ENCODE measurements at regions not wholly inside any gene's neighbourhood (a gene's known extent, or its start where the extent isn't known, plus 50 kb on each side); places are given as distances from the start of the nearest gene placed in this dataset.

- H3K9me2 ChIP-seq (ENCODE audit: insufficient read depth) = no peaks in the 10 kb centered on the region
- intact Hi-C loops (cut with micrococcal nuclease) = no loop called here
- no peak for TF ChIP-seq YY1 (IDR thresholded peaks at IDR 0.05; ENCODE audit: extremely low read depth, insufficient replicate concordance, low read depth, low read length)
- TF ChIP-seq FOSL1 (IDR thresholded peaks at IDR 0.05; ENCODE audit: low read depth) = no peak
- TF ChIP-seq SP1 (IDR thresholded peaks at IDR 0.05; ENCODE audit: low read depth) = no peak
- TF ChIP-seq, protein P1, sequence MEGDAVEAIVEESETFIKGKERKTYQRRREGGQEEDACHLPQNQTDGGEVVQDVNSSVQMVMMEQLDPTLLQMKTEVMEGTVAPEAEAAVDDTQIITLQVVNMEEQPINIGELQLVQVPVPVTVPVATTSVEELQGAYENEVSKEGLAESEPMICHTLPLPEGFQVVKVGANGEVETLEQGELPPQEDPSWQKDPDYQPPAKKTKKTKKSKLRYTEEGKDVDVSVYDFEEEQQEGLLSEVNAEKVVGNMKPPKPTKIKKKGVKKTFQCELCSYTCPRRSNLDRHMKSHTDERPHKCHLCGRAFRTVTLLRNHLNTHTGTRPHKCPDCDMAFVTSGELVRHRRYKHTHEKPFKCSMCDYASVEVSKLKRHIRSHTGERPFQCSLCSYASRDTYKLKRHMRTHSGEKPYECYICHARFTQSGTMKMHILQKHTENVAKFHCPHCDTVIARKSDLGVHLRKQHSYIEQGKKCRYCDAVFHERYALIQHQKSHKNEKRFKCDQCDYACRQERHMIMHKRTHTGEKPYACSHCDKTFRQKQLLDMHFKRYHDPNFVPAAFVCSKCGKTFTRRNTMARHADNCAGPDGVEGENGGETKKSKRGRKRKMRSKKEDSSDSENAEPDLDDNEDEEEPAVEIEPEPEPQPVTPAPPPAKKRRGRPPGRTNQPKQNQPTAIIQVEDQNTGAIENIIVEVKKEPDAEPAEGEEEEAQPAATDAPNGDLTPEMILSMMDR (IDR thresholded peaks at IDR 0.05 in 2 of 3, conservative IDR thresholded peaks at IDR 0.05 in 1 of 3; ENCODE audit: borderline replicate concordance in 1 of 3, insufficient read depth in 1 of 3, low read depth in 2 of 3, low read length in 2 of 3) = no peak
- TF ChIP-seq CBX3 (IDR thresholded peaks at IDR 0.05; ENCODE audit: low read depth) = no peak
- TF ChIP-seq EZH2phosphoT487 (IDR thresholded peaks at IDR 0.05; ENCODE audit: borderline replicate concordance) = no peak
- no peak for TF ChIP-seq SRF (IDR thresholded peaks at IDR 0.05; ENCODE audit: low read depth)
- TF ChIP-seq ZFX (IDR thresholded peaks at IDR 0.05) = no peak
- TF ChIP-seq POLR2AphosphoS5 (IDR thresholded peaks at IDR 0.05; ENCODE audit: low read depth, low read length) = no peak
- TF ChIP-seq, protein P2, sequence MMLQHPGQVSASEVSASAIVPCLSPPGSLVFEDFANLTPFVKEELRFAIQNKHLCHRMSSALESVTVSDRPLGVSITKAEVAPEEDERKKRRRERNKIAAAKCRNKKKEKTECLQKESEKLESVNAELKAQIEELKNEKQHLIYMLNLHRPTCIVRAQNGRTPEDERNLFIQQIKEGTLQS (IDR thresholded peaks at IDR 0.05) = no peak
- TF ChIP-seq, protein P3, sequence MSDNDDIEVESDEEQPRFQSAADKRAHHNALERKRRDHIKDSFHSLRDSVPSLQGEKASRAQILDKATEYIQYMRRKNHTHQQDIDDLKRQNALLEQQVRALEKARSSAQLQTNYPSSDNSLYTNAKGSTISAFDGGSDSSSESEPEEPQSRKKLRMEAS (IDR thresholded peaks at IDR 0.05) = no peak
- no peak for TF ChIP-seq ZNF274 (IDR thresholded peaks at IDR 0.05; ENCODE audit: low read depth, low read length)
- TF ChIP-seq SIN3A (IDR thresholded peaks at IDR 0.05; ENCODE audit: low read depth) = no peak
- no peak for TF ChIP-seq EZH2 (IDR thresholded peaks at IDR 0.05)
- TF ChIP-seq CEBPB (IDR thresholded peaks at IDR 0.05; ENCODE audit: low read depth) = no peak
- no peak for TF ChIP-seq POLR2A (IDR thresholded peaks at IDR 0.05; ENCODE audit: borderline replicate concordance, extremely low read depth, insufficient read depth, insufficient read length)
- TF ChIP-seq RAD21 (IDR thresholded peaks at IDR 0.05; ENCODE audit: low read depth) = no peak
- no peak for TF ChIP-seq TCF7L2 (IDR thresholded peaks at IDR 0.05; ENCODE audit: borderline replicate concordance, extremely low read depth, insufficient read depth, insufficient read length)
- H3K9ac ChIP-seq (ENCODE audit: low read length) = no peak overlapping the region
- no peaks in the 10 kb centered on the region for H3K36me3 ChIP-seq (ENCODE audit: control insufficient read depth in 1 of 2, insufficient read depth in 2 of 2, low read length in 2 of 2)
- ChIA-PET RAD21 (ENCODE audit: low non-redundant PET in 1 of 2, low total read pairs in 2 of 2, uncharacterized antibody in 2 of 2, unreplicated experiment in 2 of 2) (no interaction called here), CTCF (interaction anchor here (0.9 kb wide), 1 partner anchor 110 kb away, joined by 3 read pairs; no protein-coding TSS in a partner anchor), POLR2A (no interaction called here)
- no peak overlapping the region for H3K4me2 ChIP-seq (ENCODE audit: low read length)
- H4K20me1 ChIP-seq (ENCODE audit: insufficient read depth) = no peaks in the 10 kb centered on the region
- no TSS peak for BruUV-seq (replicated peaks)
- peaks cover 23% of the 10 kb centered on the region; the same call in 1 of the 2 replicates for H3K27me3 ChIP-seq (ENCODE audit: insufficient read depth, low read length)
- DNase-seq (ENCODE audit: low read depth, low spot score) = no peak
- no peak overlapping the region for H3K27ac ChIP-seq (ENCODE audit: low read depth, low read length)
- no peak overlapping the region for H2AFZ ChIP-seq (ENCODE audit: low read depth, low read length, poor library complexity, severe bottlenecking)
- H3K4me3 ChIP-seq (replicated peaks in 1 of 2; ENCODE audit: low read depth in 1 of 2, low read length in 2 of 2) = no peak overlapping the region
- no peak for ATAC-seq
- H3K79me2 ChIP-seq (ENCODE audit: insufficient read depth, low read length) = no peaks in the 10 kb centered on the region
- H3K4me1 ChIP-seq (ENCODE audit: control insufficient read depth in 1 of 2, insufficient read depth in 2 of 2, low read length in 2 of 2) = no peaks in the 10 kb centered on the region
- no peaks in the 10 kb centered on the region for H3K9me3 ChIP-seq (ENCODE audit: control insufficient read depth in 1 of 2, insufficient read depth in 1 of 2, low read depth in 1 of 2, low read length in 2 of 2)
Measured at GRCh38 chr10:78547397-78547796, 513.7 kb downstream of the RPS24 start.

Measured in HCT116 (cell line).